GM19455 (cell line): ENCODE measurements at regions not wholly inside any gene's neighbourhood (a gene's known extent, or its start where the extent isn't known, plus 50 kb on each side); places are given as distances from the start of the nearest gene placed in this dataset.

Experiments
- ATAC-seq: cut with Tn5 transposase; IDR thresholded peaks from one replicate; pipeline ENCODE4 v1.9.1; 2021; ENCODE audit not compliant: unreplicated experiment

GRCh38 chr2:101558740-101559525 lies 84.0 kb upstream of the RFX8 start:
- ATAC-seq, result no peak

- no peak for ATAC-seq
Measured at GRCh38 chr2:101556033-101556459, 81.1 kb upstream of the RFX8 start.

- no peak for ATAC-seq
Measured at GRCh38 chr2:101551336-101551888, 76.5 kb upstream of the RFX8 start.

GRCh38 chr2:101550555-101550954 lies 75.6 kb upstream of the RFX8 start:
- no peak for ATAC-seq

GRCh38 chr2:101549371-101549770 lies 74.5 kb upstream of the RFX8 start:
- no peak for ATAC-seq

GRCh38 chr2:101546376-101547058 lies 71.6 kb upstream of the RFX8 start:
- no peak for ATAC-seq

- no peak for ATAC-seq
Measured at GRCh38 chr2:101545950-101546349, 71.0 kb upstream of the RFX8 start.

GRCh38 chr2:101540518-101540917 lies 65.6 kb upstream of the RFX8 start:
- no peak for ATAC-seq

GRCh38 chr2:101538076-101538475 lies 63.2 kb upstream of the RFX8 start:
- no peak for ATAC-seq

- ATAC-seq, result no peak
Measured at GRCh38 chr2:101534149-101534611, 59.3 kb upstream of the RFX8 start.

- ATAC-seq, result no peak
Measured at GRCh38 chr2:101533561-101534148, 58.7 kb upstream of the RFX8 start.

- no peak for ATAC-seq
Measured at GRCh38 chr2:101528501-101528900, 53.6 kb upstream of the RFX8 start.

- ATAC-seq, result no peak
Measured at GRCh38 chr2:101524806-101525430, 50.0 kb upstream of the RFX8 start.
